Astrocyte of the spinal cord (primary cell): ENCODE measurements at regions not wholly inside any gene's neighbourhood (a gene's known extent, or its start where the extent isn't known, plus 50 kb on each side); places are given as distances from the start of the nearest gene placed in this dataset.

ENCODE experiments used
- DNase-seq: peaks from one replicate; pipeline ENCODE4 v3.0.0; 2011; ENCODE audit warnings: low read depth, low spot score
- H3K4me3 ChIP-seq: 2 replicates; pipeline ENCODE4 v1.5.1; 2011; ENCODE audit warnings: low read depth, mild to moderate bottlenecking, low read length, moderate library complexity
- CTCF ChIP-seq: IDR thresholded peaks from 2 replicates; pipeline ENCODE4 v1.5.1; 2012; ENCODE audit warnings: low read depth, mild to moderate bottlenecking, low read length, inconsistent platforms
- in situ Hi-C: cut with HindIII; loops from 2 replicates; pipeline ENCODE4 v1.10.0; 2017; ENCODE audit warnings: low sequenced_read_pairs

DNA sequence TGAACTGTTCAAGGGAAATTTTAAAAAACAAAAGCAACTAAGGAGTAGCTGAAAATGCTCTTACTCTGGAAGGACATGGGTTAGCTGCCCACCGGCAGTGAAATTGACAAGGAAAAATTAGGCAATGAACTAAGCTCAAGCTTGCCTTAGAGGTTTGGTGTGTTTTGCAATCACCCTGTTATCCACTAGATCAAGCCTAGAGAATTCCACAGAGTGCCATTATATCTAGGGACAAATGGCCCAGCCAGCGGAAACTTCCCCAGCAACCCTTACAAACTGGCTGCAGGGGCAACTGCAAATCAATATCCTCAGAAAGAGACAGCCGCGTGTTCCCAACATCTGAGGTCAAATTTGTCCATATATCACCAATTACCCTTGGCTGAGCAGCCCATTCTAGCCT lies 258.2 kb downstream of the SP3 start:
- H3K4me3 ChIP-seq = no peak overlapping the region
- DNase-seq = no peak
- no peak for TF ChIP-seq CTCF
- in situ Hi-C loops = no loop called here

GRCh38 chr2:173708806-173709205 lies 256.4 kb downstream of the SP3 start:
- no peak overlapping the region for H3K4me3 ChIP-seq
- TF ChIP-seq CTCF = no peak
- in situ Hi-C loops = no loop called here
- DNase-seq = no peak

DNA sequence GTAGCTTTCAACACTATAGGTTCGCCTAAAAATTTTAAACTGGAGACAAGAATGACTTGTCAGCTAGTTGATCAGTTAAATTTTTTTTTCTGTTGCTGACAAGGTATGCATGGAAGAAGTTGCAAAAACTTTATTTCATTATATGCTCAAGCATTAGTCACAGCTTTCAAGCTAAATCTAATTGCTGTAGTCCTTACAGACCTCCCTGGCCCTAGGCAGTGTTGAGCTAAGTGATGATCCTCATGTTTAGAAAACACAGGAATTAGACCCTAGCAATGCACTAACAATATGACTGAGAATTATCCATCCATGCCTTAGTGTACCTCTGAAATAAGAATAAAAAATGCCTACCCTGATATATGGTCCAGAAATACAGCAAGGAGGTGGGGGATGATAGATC lies 253.4 kb downstream of the SP3 start:
- H3K4me3 ChIP-seq = no peak overlapping the region
- in situ Hi-C loops = no loop called here
- no peak for DNase-seq
- TF ChIP-seq CTCF = no peak

GRCh38 chr2:173713904-173714555 lies 251.1 kb downstream of the SP3 start:
- no peak for TF ChIP-seq CTCF
- no peak for DNase-seq
- no peak overlapping the region for H3K4me3 ChIP-seq
- in situ Hi-C loops = no loop called here

- peak; percentile 15 for DNase-seq
- no peak for TF ChIP-seq CTCF
- in situ Hi-C loops = no loop called here
- no peak overlapping the region for H3K4me3 ChIP-seq
These were observed 249.7 kb downstream of the SP3 start for GRCh38 chr2:173715441-173715840.

DNA sequence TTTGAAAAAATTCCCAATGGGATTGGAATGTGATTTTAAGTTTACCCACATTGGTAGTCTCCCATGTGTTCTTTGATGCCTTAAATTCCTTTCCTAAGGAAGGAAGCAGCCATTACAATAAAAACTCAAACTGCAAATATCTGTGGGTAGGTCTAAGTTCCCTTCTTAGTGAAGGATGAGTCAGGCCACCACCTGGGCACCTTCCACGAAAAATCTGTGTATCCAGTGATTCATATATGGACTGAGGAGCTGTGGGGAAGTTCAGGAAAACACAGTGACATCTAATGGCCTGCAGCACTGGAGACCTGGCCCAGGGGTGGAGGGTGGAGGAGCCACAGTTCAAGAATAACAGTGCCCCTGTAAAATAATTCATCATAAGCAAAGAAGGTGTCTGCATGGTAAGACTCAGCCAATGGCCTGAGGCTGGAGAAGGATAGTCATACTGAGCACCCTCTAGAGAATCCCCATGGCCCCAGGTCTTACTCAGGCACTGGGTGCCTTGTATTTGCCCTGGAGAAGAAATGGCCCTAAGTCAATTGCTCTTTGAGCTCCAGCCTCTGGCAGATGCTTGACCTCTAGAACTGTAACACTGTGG lies 248.6 kb downstream of the SP3 start:
- TF ChIP-seq CTCF = no peak
- in situ Hi-C loops = no loop called here
- DNase-seq = peak; percentile 13
- H3K4me3 ChIP-seq = no peak overlapping the region
